NCI-H82 (cell line): ENCODE measurements at regions not wholly inside any gene's neighbourhood (a gene's known extent, or its start where the extent isn't known, plus 50 kb on each side); places are given as distances from the start of the nearest gene placed in this dataset.

Experiments
- DNase-seq: peaks from one replicate; lab custom pipeline; 2025; lab: John Stamatoyannopoulos, UW

DNA sequence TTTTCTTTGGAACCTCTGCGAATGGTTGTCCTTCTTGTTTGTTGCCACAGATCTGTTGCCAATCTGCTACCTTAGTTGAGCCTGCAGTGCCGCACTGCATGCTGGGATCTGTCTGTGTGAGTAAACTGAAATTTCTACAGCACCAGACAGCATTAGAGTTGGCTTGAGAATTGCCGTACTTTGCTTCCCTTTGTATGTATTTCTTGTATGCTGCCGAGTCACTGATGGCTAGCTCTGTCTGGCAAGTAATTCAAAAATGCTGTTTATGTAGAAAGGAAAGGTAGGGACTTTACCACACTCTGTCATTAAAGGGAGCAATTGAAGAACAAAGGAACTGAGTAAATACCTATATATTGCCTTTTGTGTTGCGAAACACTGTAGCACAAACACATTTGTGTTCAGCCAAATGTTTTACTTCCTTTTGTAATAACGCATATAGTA, 857.4 kb downstream of the USP25 start:
- peak; percentile 40 for DNase-seq

- peak; percentile 41 for DNase-seq
Measured at GRCh38 chr21:16587681-16588375, 858.0 kb downstream of the USP25 start.

DNA sequence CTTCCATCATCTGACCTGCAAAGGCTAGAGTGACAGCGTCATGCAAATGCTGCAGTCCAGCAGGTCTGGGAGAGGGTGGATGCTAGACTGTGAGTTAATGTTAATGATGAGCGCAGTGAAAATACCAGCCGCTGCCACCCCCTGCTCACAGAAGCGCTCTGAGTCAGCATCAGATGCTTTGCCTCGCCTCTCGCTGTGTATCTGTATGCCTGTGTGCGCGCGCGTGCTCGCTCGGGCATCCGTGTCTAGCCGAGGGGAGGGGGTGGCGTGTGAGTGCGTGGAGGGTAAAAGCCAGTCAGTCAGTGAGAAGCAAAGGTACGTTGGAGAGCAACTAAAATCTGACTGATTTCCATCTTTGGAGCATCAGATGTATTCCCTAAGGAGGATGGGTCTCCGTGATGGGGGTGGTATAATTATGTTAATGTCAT, 858.7 kb downstream of the USP25 start:
- DNase-seq = peak; percentile 87

GRCh38 chr21:16589006-16589898, 859.5 kb downstream of the USP25 start:
- peak; percentile 65 for DNase-seq

- no peak for DNase-seq
Measured at GRCh38 chr21:16590186-16590585, 860.4 kb downstream of the USP25 start.

DNA sequence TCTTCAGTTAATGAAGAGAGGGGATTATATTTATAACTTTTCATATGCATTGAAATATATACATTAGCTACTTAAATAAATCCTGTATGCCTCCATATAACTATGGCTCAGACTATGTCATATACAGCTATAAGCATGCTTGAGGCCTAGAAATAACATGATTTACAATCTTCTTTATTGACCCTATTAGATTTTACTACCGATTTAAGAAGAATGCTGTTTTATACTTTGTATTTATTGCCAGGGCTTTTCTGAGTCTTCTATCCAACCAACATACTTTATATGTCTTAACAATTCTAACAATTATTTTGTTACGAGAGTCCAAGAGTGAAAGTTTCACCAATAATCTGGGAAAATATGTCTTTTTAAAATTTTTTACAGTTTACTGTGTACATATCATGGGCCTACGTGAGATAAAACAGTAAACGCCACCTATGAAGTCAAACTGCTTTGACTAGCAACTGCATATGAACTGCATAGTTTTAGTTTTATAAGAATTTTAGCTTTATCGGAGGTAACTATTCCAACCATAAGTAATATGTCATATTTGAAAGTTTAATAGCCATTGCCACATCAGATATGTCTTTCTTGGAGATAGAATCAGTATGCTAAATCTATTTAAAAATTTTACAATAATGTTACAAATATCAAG, 861.0 kb downstream of the USP25 start:
- DNase-seq = no peak

DNA sequence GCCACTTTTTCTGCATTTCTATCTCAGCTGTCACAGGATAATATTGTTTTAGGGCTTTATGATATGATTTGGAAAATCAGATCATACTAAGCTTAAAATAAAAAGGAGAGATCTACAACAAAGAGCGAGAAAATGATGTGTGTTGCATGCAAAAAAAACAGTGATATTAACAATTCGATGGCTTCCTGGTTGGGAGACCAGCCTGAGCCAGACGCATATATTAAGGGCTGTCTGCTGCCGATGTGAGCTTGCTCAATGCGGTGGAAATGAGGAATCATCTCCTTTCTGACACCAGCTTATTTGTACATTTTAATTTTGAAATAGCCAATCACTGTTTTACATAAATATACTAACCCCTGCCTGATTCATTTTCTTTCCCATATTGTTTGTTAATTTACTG, 862.6 kb downstream of the USP25 start:
- DNase-seq = no peak

DNA sequence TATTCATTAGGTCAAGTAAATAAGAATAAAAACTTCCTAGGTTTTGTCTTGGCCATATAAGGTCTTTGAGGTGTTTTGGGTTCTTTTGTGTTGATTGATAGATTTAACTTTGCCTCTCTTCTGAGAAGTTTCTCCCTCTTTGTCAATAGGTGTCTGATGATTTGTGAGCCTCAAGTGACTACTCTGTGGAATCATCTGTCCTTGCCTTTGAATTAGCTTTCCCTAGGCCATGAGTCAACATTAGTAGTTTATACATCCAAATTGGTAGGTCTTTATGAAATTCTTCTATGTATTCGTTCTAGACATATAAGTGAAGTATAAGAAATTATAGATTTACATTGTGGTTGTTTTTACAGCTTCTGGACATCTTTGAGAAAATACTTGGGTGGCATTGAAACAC, 864.4 kb downstream of the USP25 start:
- no peak for DNase-seq

GRCh38 chr21:16596369-16596768, 866.6 kb downstream of the USP25 start:
- no peak for DNase-seq

- no peak for DNase-seq
Measured at GRCh38 chr21:16597753-16598152, 868.0 kb downstream of the USP25 start.

GRCh38 chr21:16605597-16605996, 875.8 kb downstream of the USP25 start:
- DNase-seq = no peak

- DNase-seq = no peak
Measured at GRCh38 chr21:16606271-16606670, 876.5 kb downstream of the USP25 start.

GRCh38 chr21:16608209-16608830, 878.5 kb downstream of the USP25 start:
- peak; percentile 24 for DNase-seq

- no peak for DNase-seq
Measured at GRCh38 chr21:16619281-16619680, 889.5 kb downstream of the USP25 start.

GRCh38 chr21:16620786-16621320, 891.1 kb downstream of the USP25 start:
- DNase-seq = no peak

GRCh38 chr21:16624479-16625118, 888.2 kb upstream of the CXADR start:
- peak; percentile 43 for DNase-seq

- DNase-seq = no peak
Measured at GRCh38 chr21:16625491-16625890, 887.4 kb upstream of the CXADR start.

GRCh38 chr21:16633831-16634459, 878.9 kb upstream of the CXADR start:
- DNase-seq = no peak

- peak; percentile 15 for DNase-seq
Measured at GRCh38 chr21:16634515-16634914, 878.3 kb upstream of the CXADR start.

DNA sequence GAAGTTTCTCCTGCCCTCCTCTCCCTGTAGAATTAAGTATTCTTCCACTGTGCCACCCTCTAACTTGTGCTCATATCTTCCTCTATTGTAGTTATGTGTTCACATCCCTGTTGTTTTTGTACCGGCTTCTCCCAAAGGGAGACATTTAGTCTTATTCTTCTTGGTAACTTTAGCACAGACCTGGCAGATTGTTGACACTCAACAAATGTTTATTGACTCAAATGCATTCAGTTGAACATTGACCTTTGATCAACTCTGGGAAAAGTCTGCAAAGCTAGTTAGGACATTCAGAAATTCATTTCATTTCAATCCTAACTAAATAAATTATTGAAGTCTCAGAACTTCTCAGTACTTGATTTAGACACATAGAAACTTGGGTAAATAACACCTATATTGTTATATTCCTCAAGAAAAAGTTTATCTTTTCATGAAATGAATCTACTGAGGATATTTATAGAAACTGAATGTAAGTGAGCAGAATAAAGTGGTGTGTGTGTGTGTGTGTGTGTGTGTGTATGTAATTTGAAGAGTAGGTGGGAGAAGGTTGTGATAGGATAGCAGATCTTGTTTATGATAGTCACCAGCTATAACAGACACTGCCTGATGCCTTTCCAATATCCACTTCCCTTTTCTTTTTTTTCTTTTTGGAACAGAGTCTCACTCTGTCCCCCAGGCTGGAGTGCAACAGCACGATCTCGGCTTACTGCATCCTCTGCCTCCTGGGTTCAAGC, 872.4 kb upstream of the CXADR start:
- DNase-seq = no peak
